ENCODE measurements at regions not wholly inside any gene's neighbourhood (a gene's known extent, or its start where the extent isn't known, plus 50 kb on each side); places are given as distances from the start of the nearest gene placed in this dataset.

GRCh38 chr4:31190671-31191070, 470.5 kb downstream of the PCDH7 start:
- H3K9me3 ChIP-seq (replicated peaks in 1 of 3): no peaks in the 10 kb centered on the region
- H3K4me3 ChIP-seq: no peak overlapping the region
- TF ChIP-seq POLR2A (IDR thresholded peaks at IDR 0.05): no peak
- no peak for TF ChIP-seq CTCF (IDR thresholded peaks at IDR 0.05)
- no peak overlapping the region for H3K27ac ChIP-seq
- no peak for DNase-seq
- intact Hi-C loops (cut with DNase I): no loop called here
- no peaks in the 10 kb centered on the region for H3K36me3 ChIP-seq (replicated peaks in 1 of 2)
- H3K4me1 ChIP-seq (replicated peaks in 1 of 2): no peaks in the 10 kb centered on the region
- H3K27me3 ChIP-seq: no peaks in the 10 kb centered on the region

- no peak overlapping the region for H3K27ac ChIP-seq
- TF ChIP-seq POLR2A (IDR thresholded peaks at IDR 0.05) (no peak), CTCF (IDR thresholded peaks at IDR 0.05) (no peak)
- H3K4me3 ChIP-seq: no peak overlapping the region
- no peak for DNase-seq
- no peaks in the 10 kb centered on the region for H3K36me3 ChIP-seq (replicated peaks in 1 of 2)
- 63 to 90% (median 75%) methylated on average over 2 of the region's 2 CpGs for WGBS, 4 donors
- intact Hi-C loops (cut with DNase I): no loop called here
- H3K9me3 ChIP-seq (replicated peaks in 1 of 3): no peaks in the 10 kb centered on the region
- no peaks in the 10 kb centered on the region for H3K27me3 ChIP-seq
- H3K4me1 ChIP-seq (replicated peaks in 1 of 2): no peaks in the 10 kb centered on the region
These were observed 472.2 kb downstream of the PCDH7 start for GRCh38 chr4:31192341-31192740.

- intact Hi-C loops (cut with DNase I): no loop called here
These were observed 473.4 kb downstream of the PCDH7 start for GRCh38 chr4:31193521-31193920.

GRCh38 chr4:31194823-31195222, 474.7 kb downstream of the PCDH7 start:
- Histone ChIP-seq H3K27ac (no peak overlapping the region), H3K36me3 (replicated peaks in 1 of 2) (no peaks in the 10 kb centered on the region), H3K4me1 (replicated peaks in 1 of 2) (no peaks in the 10 kb centered on the region), H3K4me3 (no peak overlapping the region), H3K9me3 (replicated peaks in 1 of 3) (no peaks in the 10 kb centered on the region), H3K27me3 (no peaks in the 10 kb centered on the region)
- DNase-seq: no peak
- intact Hi-C loops (cut with DNase I): no loop called here
- TF ChIP-seq POLR2A (IDR thresholded peaks at IDR 0.05): no peak
- TF ChIP-seq CTCF (IDR thresholded peaks at IDR 0.05): no peak
- WGBS, 4 donors: 52 to 58% (median 55%) methylated on average over 3 of the region's 3 CpGs

More at GRCh38 chr4:31193521-31193920, 473.4 kb downstream of the PCDH7 start:
- Histone ChIP-seq H3K9me3 (replicated peaks in 1 of 3) (no peaks in the 10 kb centered on the region), H3K27me3 (no peaks in the 10 kb centered on the region), H3K36me3 (replicated peaks in 1 of 2) (no peaks in the 10 kb centered on the region), H3K4me3 (no peak overlapping the region), H3K4me1 (replicated peaks in 1 of 2) (no peaks in the 10 kb centered on the region), H3K27ac (no peak overlapping the region)
- TF ChIP-seq POLR2A (IDR thresholded peaks at IDR 0.05) (no peak), CTCF (IDR thresholded peaks at IDR 0.05) (no peak)
- no peak for DNase-seq
- WGBS, 4 donors: 84 to 94% (median 88%) methylated on average over 1 of the region's 1 CpG

Data from adrenal gland (tissue), 9 donors.